ENCODE measurements at regions not wholly inside any gene's neighbourhood (a gene's known extent, or its start where the extent isn't known, plus 50 kb on each side); places are given as distances from the start of the nearest gene placed in this dataset.
"Not testable (repeated sequence)": the region's sequence is repeated elsewhere in the genome, so short reads cannot be mapped to it uniquely, and the experiment has no call there.

DNA sequence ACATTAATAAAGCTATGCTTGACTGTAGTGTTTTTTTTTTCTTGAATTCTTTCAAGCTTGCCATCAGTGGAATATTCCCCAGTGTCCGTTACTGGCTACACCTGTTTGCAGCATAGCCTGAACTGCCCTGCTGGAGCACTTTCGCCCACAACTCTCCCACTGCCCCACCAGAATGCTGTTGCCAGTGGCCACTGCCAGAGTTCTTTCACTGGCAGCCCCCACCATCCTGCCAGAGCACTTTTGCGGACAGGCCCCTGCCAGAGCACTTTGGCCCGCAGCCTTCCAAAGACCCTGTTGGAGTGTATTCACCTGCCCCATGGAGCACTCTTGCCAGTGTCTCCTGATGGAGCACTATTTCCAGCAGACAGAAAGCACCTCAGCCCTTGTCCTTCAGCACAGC lies 452.3 kb upstream of the GRID2 start:
- intact Hi-C loops (cut with DNase I): no loop called here
- H3K27me3 ChIP-seq: no peaks in the 10 kb centered on the region
- H3K4me1 ChIP-seq: no peaks in the 10 kb centered on the region
- 79 to 93% (median 87%) methylated on average over 4 of the region's 4 CpGs for WGBS, 4 donors
- H3K36me3 ChIP-seq: no peaks in the 10 kb centered on the region
- peaks cover 0 to 10% (median 0%) of the 10 kb centered on the region in 12 donors for H3K9me3 ChIP-seq
- DNase-seq (no peak), ATAC-seq (no peak)
- no peak overlapping the region for H3K27ac ChIP-seq
- H3K4me3 ChIP-seq: no peak overlapping the region
- TF ChIP-seq, protein P1, sequence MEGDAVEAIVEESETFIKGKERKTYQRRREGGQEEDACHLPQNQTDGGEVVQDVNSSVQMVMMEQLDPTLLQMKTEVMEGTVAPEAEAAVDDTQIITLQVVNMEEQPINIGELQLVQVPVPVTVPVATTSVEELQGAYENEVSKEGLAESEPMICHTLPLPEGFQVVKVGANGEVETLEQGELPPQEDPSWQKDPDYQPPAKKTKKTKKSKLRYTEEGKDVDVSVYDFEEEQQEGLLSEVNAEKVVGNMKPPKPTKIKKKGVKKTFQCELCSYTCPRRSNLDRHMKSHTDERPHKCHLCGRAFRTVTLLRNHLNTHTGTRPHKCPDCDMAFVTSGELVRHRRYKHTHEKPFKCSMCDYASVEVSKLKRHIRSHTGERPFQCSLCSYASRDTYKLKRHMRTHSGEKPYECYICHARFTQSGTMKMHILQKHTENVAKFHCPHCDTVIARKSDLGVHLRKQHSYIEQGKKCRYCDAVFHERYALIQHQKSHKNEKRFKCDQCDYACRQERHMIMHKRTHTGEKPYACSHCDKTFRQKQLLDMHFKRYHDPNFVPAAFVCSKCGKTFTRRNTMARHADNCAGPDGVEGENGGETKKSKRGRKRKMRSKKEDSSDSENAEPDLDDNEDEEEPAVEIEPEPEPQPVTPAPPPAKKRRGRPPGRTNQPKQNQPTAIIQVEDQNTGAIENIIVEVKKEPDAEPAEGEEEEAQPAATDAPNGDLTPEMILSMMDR (IDR thresholded peaks at IDR 0.05): no peak
- no peak for TF ChIP-seq POLR2A (IDR thresholded peaks at IDR 0.05)

DNA sequence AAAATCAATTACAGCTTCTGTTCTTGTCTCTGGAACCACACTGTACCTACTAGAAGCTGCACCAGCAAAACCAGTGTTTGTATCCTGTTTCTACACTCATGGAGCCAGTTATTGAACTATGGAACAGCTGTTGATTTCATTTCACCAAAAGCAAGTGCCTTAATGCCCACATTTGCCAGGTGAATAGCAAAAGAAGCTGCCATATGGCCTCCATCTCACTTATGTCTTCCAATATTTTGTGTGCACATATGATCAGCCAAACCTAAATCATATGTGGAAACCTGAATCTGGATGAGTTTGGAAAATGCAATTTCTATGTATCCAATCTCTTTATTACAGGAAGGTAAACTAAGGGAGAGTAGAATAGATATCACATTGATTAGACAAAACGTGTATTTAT lies 415.8 kb upstream of the GRID2 start:
- Histone ChIP-seq H3K9me3 (no peaks in the 10 kb centered on the region), H3K36me3 (no peaks in the 10 kb centered on the region), H3K27me3 (no peaks in the 10 kb centered on the region), H3K4me3 (no peak overlapping the region), H3K4me1 (no peaks in the 10 kb centered on the region), H3K27ac (no peak overlapping the region)
- WGBS, 4 donors: 46 to 54% (median 50%) methylated on average over 1 of the region's 1 CpG
- DNase-seq (no peak), ATAC-seq (no peak)
- intact Hi-C loops (cut with DNase I): no loop called here
- TF ChIP-seq POLR2A (IDR thresholded peaks at IDR 0.05): no peak
- TF ChIP-seq, protein P1 (IDR thresholded peaks at IDR 0.05): no peak

DNA sequence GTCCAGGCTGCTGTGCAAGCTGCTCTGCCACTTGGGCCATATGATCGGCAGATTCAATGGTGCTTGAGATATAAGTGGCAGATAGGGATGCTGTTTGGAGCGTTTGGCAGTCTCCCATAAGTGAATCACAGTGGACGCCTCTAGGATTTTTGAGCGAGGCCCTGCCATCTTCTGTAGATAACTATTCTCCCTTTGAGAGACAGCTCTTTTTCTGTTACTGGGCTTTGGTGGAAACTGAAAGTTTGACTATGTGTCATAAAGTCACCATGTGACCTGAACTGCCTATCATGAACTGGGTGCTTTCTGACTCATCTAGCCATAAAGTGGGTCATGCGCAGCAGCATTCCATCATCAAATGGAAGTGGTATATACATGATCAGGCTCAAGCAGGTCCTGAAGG lies 412.5 kb upstream of the GRID2 start:
- 77 to 95% (median 86%) methylated on average over 4 to 5 of the region's 5 CpGs for WGBS, 4 donors
- not testable (repeated sequence) for ATAC-seq

DNA sequence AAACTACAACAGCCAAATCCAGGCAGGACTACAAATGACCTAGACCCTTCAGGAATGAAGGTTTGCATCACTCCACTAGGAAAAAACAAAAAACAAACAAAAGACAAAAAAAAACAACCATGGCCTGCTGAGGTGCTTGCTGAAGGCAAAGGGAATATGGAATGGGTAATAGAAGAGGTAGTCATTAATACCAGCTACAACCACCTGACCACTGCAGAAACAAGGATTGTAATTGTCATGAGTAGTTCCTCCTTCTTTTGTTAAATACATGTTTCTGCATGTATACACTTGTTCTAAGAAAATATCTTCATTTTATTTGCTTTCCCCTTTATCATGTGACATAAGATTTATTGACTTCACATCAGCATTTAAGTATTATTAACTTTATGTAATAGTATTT lies 409.8 kb upstream of the GRID2 start:
- intact Hi-C loops (cut with DNase I): no loop called here
- no peak for DNase-seq
- Histone ChIP-seq H3K27ac (no peak overlapping the region), H3K27me3 (no peaks in the 10 kb centered on the region), H3K4me3 (no peak overlapping the region), H3K9me3 (no peaks in the 10 kb centered on the region), H3K4me1 (no peaks in the 10 kb centered on the region), H3K36me3 (no peaks in the 10 kb centered on the region)
- TF ChIP-seq POLR2A (IDR thresholded peaks at IDR 0.05): no peak
- TF ChIP-seq, protein P1 (IDR thresholded peaks at IDR 0.05): no peak
- no peak for ATAC-seq

More for the DNA sequence above, 412.5 kb upstream of the GRID2 start:
- intact Hi-C loops (cut with DNase I); H3K27ac ChIP-seq; H3K36me3 ChIP-seq; H3K9me3 ChIP-seq; DNase-seq; H3K4me1 ChIP-seq; H3K4me3 ChIP-seq; H3K27me3 ChIP-seq: not testable (repeated sequence)

DNA sequence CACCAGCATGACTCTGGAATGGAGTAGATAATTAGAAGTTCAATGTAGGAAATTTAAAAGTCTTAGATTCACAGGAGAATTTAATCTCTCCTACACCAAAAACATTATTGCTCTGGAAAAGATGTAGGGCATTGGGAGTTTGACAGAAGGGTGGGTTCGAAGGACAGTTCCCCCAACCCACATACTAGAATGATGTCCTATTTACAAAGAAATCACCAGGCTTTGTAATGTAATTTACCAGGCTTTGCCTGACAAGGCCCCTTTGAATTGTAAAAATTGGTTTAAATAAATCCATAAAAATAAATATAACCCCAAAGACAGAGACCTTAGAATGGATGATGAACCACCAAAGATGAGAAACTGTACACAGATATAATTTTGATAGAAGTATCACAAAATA lies 399.2 kb upstream of the GRID2 start:
- Histone ChIP-seq H3K27ac (no peak overlapping the region), H3K4me3 (no peak overlapping the region), H3K4me1 (no peaks in the 10 kb centered on the region), H3K9me3 (no peaks in the 10 kb centered on the region), H3K36me3 (no peaks in the 10 kb centered on the region), H3K27me3 (no peaks in the 10 kb centered on the region)
- no peak for ATAC-seq
- no peak for TF ChIP-seq POLR2A (IDR thresholded peaks at IDR 0.05)
- TF ChIP-seq, protein P1 (IDR thresholded peaks at IDR 0.05): no peak
- no peak for DNase-seq
- WGBS, 4 donors: 24 to 42% (median 32%) methylated on average over 1 of the region's 1 CpG
- intact Hi-C loops (cut with DNase I): no loop called here

Data from heart left ventricle (tissue), 16 donors.